A549 (cell line): ENCODE measurements at regions not wholly inside any gene's neighbourhood (a gene's known extent, or its start where the extent isn't known, plus 50 kb on each side); places are given as distances from the start of the nearest gene placed in this dataset.

Source experiments
- ATAC-seq, 2 experiments: fragments of 200-7000 bp in 1 of 2; fragments of >200 bp in 1 of 2; cut with Nextera tagmentation in 1 of 2; cut with Tn5 transposase in 1 of 2; 3 replicates each; pipeline versions ENCODE4 v1.8.0 to v1.9.1; 2018 to 2020; ENCODE audit warnings: mild to moderate bottlenecking in 1 of 2, moderate library complexity in 1 of 2
- CTCF ChIA-PET: fragments of 300-600 bp; sonication (Branson Sonifier 250); formaldehyde crosslinking; extraction: SDS; loops from one replicate; lab custom pipeline; 2021; ENCODE audit warnings: antibody characterized with exemption, inconsistent platforms; lab: Yijun Ruan, JAX
- POLR2A ChIA-PET: fragments of 350-600 bp; formaldehyde crosslinking; extraction: SDS; loops from one replicate; lab custom pipeline; 2021; ENCODE audit warnings: antibody characterized with exemption, inconsistent platforms; lab: Yijun Ruan, JAX
- DNase-seq, 2 experiments: peaks; one replicate each; pipeline versions ENCODE4 v3.0.0 to v3.0.0-alpha.2; 2011 to 2016; ENCODE audit warnings: low read depth in 1 of 2, low spot score in 1 of 2
- FAIRE-seq: peaks from 2 replicates; lab custom pipeline; 2011; peaks lifted over from hg19 to GRCh38; lab: Jason Lieb, UNC
- H3K27ac ChIP-seq, 2 experiments: fragments of >200 bp; sonication (Bioruptor Twin); formaldehyde crosslinking; 3 replicates each; pipeline ENCODE4 v1.5.1; 2016 to 2017
- H3K4me1 ChIP-seq: fragments of >200 bp; sonication (Bioruptor Twin); formaldehyde crosslinking; 3 replicates; pipeline ENCODE4 v1.6.1; 2016
- H3K4me2 ChIP-seq: fragments of >200 bp; sonication (Bioruptor Twin); formaldehyde crosslinking; 3 replicates; pipeline ENCODE4 v1.6.1; 2016
- H3K4me3 ChIP-seq: fragments of >200 bp; sonication (Bioruptor Twin); formaldehyde crosslinking; 3 replicates; pipeline ENCODE4 v1.5.1; 2016
- H3K9me3 ChIP-seq: fragments of >200 bp; sonication (Bioruptor Twin); formaldehyde crosslinking; 3 replicates; pipeline ENCODE4 v1.6.1; 2016
- BCL3 ChIP-seq: fragments of >200 bp; sonication (Bioruptor Twin); formaldehyde crosslinking; IDR thresholded peaks from 3 replicates; pipeline ENCODE4 v1.6.1; 2016
- CBX2 ChIP-seq: fragments of 200-600 bp; sonication (generic); IDR thresholded peaks from 2 replicates; pipeline ENCODE4 v1.6.1; 2016; ENCODE audit warnings: low read depth, mild to moderate bottlenecking, borderline replicate concordance
- CBX8 ChIP-seq: fragments of 200-600 bp; sonication (generic); IDR thresholded peaks from 2 replicates; pipeline ENCODE4 v1.6.1; 2016
- CEBPB ChIP-seq, 2 experiments: fragments of >200 bp in 1 of 2; sonication (Bioruptor Twin) in 1 of 2; formaldehyde crosslinking in 1 of 2; IDR thresholded peaks; 2 replicates each; pipeline ENCODE4 v1.6.1; 2012 to 2016
- CHD2 ChIP-seq: fragments of 150-350 bp; IDR thresholded peaks from 2 replicates; pipeline ENCODE4 v1.6.1; 2014; ENCODE audit warnings: low read length; ENCODE audit not compliant: partially characterized antibody
- CHD4 ChIP-seq: fragments of 200-600 bp; sonication (generic); IDR thresholded peaks from 2 replicates; pipeline ENCODE4 v1.6.1; 2016; ENCODE audit warnings: antibody characterized with exemption, mild to moderate bottlenecking, borderline replicate concordance
- CTCF ChIP-seq: fragments of >200 bp; sonication (Bioruptor Twin); formaldehyde crosslinking; IDR thresholded peaks from 3 replicates; pipeline ENCODE4 v1.5.1; 2016
- EHF ChIP-seq: fragments of 250-450 bp; sonication (Bioruptor Pico); IDR thresholded peaks from 2 replicates; pipeline ENCODE4 v1.5.0; 2020; ENCODE audit warnings: mild to moderate bottlenecking
- EHMT2 ChIP-seq: fragments of 200-600 bp; sonication (generic); IDR thresholded peaks from 2 replicates; pipeline ENCODE4 v1.6.1; 2016; ENCODE audit warnings: antibody characterized with exemption, low read depth, mild to moderate bottlenecking, moderate library complexity
- EP300 ChIP-seq, 2 experiments: fragments of >200 bp; sonication (Bioruptor Twin); formaldehyde crosslinking; IDR thresholded peaks; 2 replicates in 1 of 2; 3 replicates in 1 of 2; pipeline ENCODE4 v1.6.1; 2016 to 2017
- HDAC2 ChIP-seq: fragments of 200-600 bp; sonication (generic); IDR thresholded peaks from 2 replicates; pipeline ENCODE4 v1.6.1; 2016
- HEYL ChIP-seq: fragments of 250-450 bp; sonication (Bioruptor Pico); IDR thresholded peaks from 2 replicates; pipeline ENCODE4 v1.8.0; 2021; ENCODE audit warnings: mild to moderate bottlenecking, moderate library complexity
- HMGXB4 ChIP-seq: fragments of 250-450 bp; sonication (Bioruptor Pico); IDR thresholded peaks from 2 replicates; pipeline ENCODE4 v1.5.0; 2021; ENCODE audit warnings: mild to moderate bottlenecking, moderate library complexity, borderline replicate concordance
- JUN ChIP-seq, 2 experiments: fragments of >200 bp; sonication (Bioruptor Twin); formaldehyde crosslinking; IDR thresholded peaks; 2 replicates in 1 of 2; 3 replicates in 1 of 2; pipeline ENCODE4 v1.6.1; 2016 to 2017
- JUNB ChIP-seq: fragments of >200 bp; sonication (Bioruptor Twin); formaldehyde crosslinking; IDR thresholded peaks from 2 replicates; pipeline ENCODE4 v1.6.1; 2016
- MAFK ChIP-seq: fragments of 450-650 bp; IDR thresholded peaks from 2 replicates; pipeline ENCODE4 v1.6.1; 2014; ENCODE audit not compliant: partially characterized antibody
- MAX ChIP-seq: IDR thresholded peaks from 2 replicates; pipeline ENCODE4 v1.6.1; 2012
- MYC ChIP-seq: IDR thresholded peaks from 2 replicates; pipeline ENCODE4 v1.6.1; 2012; ENCODE audit warnings: mild to moderate bottlenecking, inconsistent platforms, low read length, improper control_type of control experiment, borderline replicate concordance
- NFE2L2 ChIP-seq: fragments of 150-350 bp; conservative IDR thresholded peaks from 2 replicates; pipeline ENCODE4 v1.6.1; 2014; ENCODE audit warnings: low read length
- NPAS2 ChIP-seq: fragments of 250-450 bp; sonication (Bioruptor Pico); IDR thresholded peaks from 2 replicates; pipeline ENCODE4 v1.8.0; 2022; ENCODE audit warnings: mild to moderate bottlenecking, moderate library complexity, borderline replicate concordance
- PBX3 ChIP-seq: IDR thresholded peaks from 2 replicates; pipeline ENCODE4 v1.6.1; 2012
- POLR2A ChIP-seq: IDR thresholded peaks from 2 replicates; pipeline ENCODE4 v1.6.1; 2012; ENCODE audit warnings: mild to moderate bottlenecking, low read length
- RAD21 ChIP-seq, 2 experiments: fragments of >200 bp in 1 of 2; sonication (Bioruptor Twin) in 1 of 2; formaldehyde crosslinking in 1 of 2; IDR thresholded peaks in 1 of 2; conservative IDR thresholded peaks in 1 of 2; 2 replicates in 1 of 2; 3 replicates in 1 of 2; pipeline ENCODE4 v1.6.1; 2012 to 2018; ENCODE audit warnings: inconsistent platforms in 1 of 2
- RARB ChIP-seq: fragments of 250-450 bp; sonication (Bioruptor Pico); IDR thresholded peaks from 2 replicates; pipeline ENCODE4 v1.8.0; 2021; ENCODE audit warnings: mild to moderate bottlenecking, moderate library complexity
- REST ChIP-seq: fragments of 200-600 bp; sonication (generic); IDR thresholded peaks from 2 replicates; pipeline ENCODE4 v1.6.1; 2016; ENCODE audit warnings: antibody characterized with exemption, mild to moderate bottlenecking, moderate library complexity
- RFX5 ChIP-seq: fragments of 450-650 bp; IDR thresholded peaks from 2 replicates; pipeline ENCODE4 v1.7.1; 2014; ENCODE audit warnings: antibody characterized with exemption, mild to moderate bottlenecking, moderate library complexity
- USF2 ChIP-seq: fragments of 450-650 bp; IDR thresholded peaks from 2 replicates; pipeline ENCODE4 v1.6.1; 2014; ENCODE audit warnings: antibody characterized with exemption
- ZC3H11A ChIP-seq: fragments of 450-650 bp; IDR thresholded peaks from 2 replicates; pipeline ENCODE4 v1.6.1; 2014; ENCODE audit warnings: antibody characterized with exemption, mild to moderate bottlenecking
- ZSCAN20 ChIP-seq: fragments of 250-450 bp; sonication (Bioruptor Pico); IDR thresholded peaks from 2 replicates; pipeline ENCODE4 v1.8.0; 2022; ENCODE audit warnings: mild to moderate bottlenecking, moderate library complexity
- WGBS: methylation state at CpG from one replicate; pipeline ENCODE4 v1.1.6; 2017; ENCODE audit errors: missing lambda C conversion rate; 5-methylcytosine and 5-hydroxymethylcytosine counted together

GRCh38 chr6:145309842-145310535, 425.3 kb downstream of the EPM2A start:
- DNase-seq (no peak), ATAC-seq (no peak), FAIRE-seq (no peak)
- Histone ChIP-seq H3K4me1 (no peaks in the 10 kb centered on the region), H3K4me3 (no peak overlapping the region), H3K27ac (no peak overlapping the region), H3K4me2 (no peak overlapping the region)
- ChIA-PET CTCF (no interaction called here), POLR2A (no interaction called here)
- WGBS: 14% methylated on average over 3 of the region's 3 CpGs
- TF ChIP-seq RFX5: no peak
- no peak for TF ChIP-seq RAD21 (conservative IDR thresholded peaks at IDR 0.05 in 1 of 2, IDR thresholded peaks at IDR 0.05 in 1 of 2)
- no peak for TF ChIP-seq CBX8
- TF ChIP-seq JUNB: no peak
- no peak for TF ChIP-seq HDAC2
- TF ChIP-seq REST: no peak
- TF ChIP-seq RARB: no peak
- TF ChIP-seq EP300 (IDR thresholded peaks at IDR 0.05): no peak
- TF ChIP-seq HEYL: no peak
- TF ChIP-seq POLR2A: no peak
- no peak for TF ChIP-seq CHD2
- no peak for TF ChIP-seq EHMT2
- TF ChIP-seq, all 56 proteins: peak for 0
- H3K9me3 ChIP-seq: no peaks in the 10 kb centered on the region

GRCh38 chr6:145312481-145312880, 422.8 kb downstream of the EPM2A start:
- POLR2A ChIA-PET: no interaction called here
- H3K9me3 ChIP-seq: no peaks in the 10 kb centered on the region
- FAIRE-seq (no peak), ATAC-seq (no peak), DNase-seq (no peak)
- CTCF ChIA-PET: no interaction called here
- H3K4me3 ChIP-seq: no peak overlapping the region
- TF ChIP-seq HMGXB4 (CRISPR knock-in tag) (no peak), CBX2 (no peak), JUNB (no peak), JUN (IDR thresholded peaks at IDR 0.05) (no peak), BCL3 (no peak), EP300 (IDR thresholded peaks at IDR 0.05) (no peak), EHF (CRISPR knock-in tag) (no peak), MYC (no peak), CEBPB (IDR thresholded peaks at IDR 0.05) (no peak), CTCF (no peak), MAX (no peak), USF2 (no peak), CHD4 (no peak), ZSCAN20 (CRISPR knock-in tag) (no peak), PBX3 (no peak), NPAS2 (CRISPR knock-in tag) (no peak), NFE2L2 (no peak), ZC3H11A (no peak), MAFK (no peak)
- WGBS: 60% methylated on average over 3 of the region's 7 CpGs
- no peak overlapping the region for H3K4me2 ChIP-seq
- H3K27ac ChIP-seq: no peak overlapping the region
- H3K4me1 ChIP-seq: no peaks in the 10 kb centered on the region
